ENCODE measurements at regions not wholly inside any gene's neighbourhood (a gene's known extent, or its start where the extent isn't known, plus 50 kb on each side); places are given as distances from the start of the nearest gene placed in this dataset.
A peak's percentile ranks its signal among the peaks of the same experiment; 100 is the strongest.

GRCh38 chr10:105514106-105514505, 873.0 kb downstream of the SORCS3 start:
- Histone ChIP-seq H3K36me3 (ENCODE audit: control insufficient read depth, insufficient read depth, low read length) (no peaks in the 10 kb centered on the region), H3K9me3 (ENCODE audit: control insufficient read depth, insufficient read depth, low read length) (no peaks in the 10 kb centered on the region), H3K4me3 (ENCODE audit: low read depth, low read length) (no peak overlapping the region), H3K27ac (ENCODE audit: low read depth, low read length) (no peak overlapping the region), H3K27me3 (ENCODE audit: control insufficient read depth, insufficient read depth, low read length) (no peaks in the 10 kb centered on the region), H3K4me1 (ENCODE audit: control insufficient read depth, insufficient read depth, low read length) (no peaks in the 10 kb centered on the region)
- 73% methylated on average over 4 of the region's 7 CpGs for WGBS (ENCODE audit: insufficient coverage)
- DNase-seq (ENCODE audit: low read depth in 4 of 6, low spot score in 6 of 6): peak in 4 of 6 donors; percentile 11 to 74 (median 38)

DNA sequence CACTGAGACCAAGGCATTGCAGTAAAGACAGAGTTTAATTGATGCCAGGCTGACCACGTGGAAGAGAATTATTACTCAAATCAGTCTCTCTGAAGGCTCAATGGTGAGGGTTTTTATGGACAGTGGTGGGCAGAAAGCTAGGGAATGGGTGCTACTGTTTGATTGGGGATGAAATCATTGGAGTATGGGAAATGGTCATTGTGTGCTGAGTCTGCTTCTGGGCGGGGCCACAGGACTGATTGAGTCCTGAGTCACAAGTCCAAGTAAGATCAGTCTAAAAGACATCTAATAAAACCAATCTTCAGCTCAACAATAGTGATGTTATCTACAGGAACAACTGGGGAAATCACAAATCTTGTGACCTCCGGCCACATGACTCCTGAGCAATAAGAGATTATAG, 868.4 kb downstream of the SORCS3 start:
- H3K9me3 ChIP-seq (ENCODE audit: control insufficient read depth, insufficient read depth, low read length): no peaks in the 10 kb centered on the region
- H3K4me3 ChIP-seq (ENCODE audit: low read depth, low read length): no peak overlapping the region
- no peaks in the 10 kb centered on the region for H3K36me3 ChIP-seq (ENCODE audit: control insufficient read depth, insufficient read depth, low read length)
- H3K27me3 ChIP-seq (ENCODE audit: control insufficient read depth, insufficient read depth, low read length): no peaks in the 10 kb centered on the region
- no peak overlapping the region for H3K27ac ChIP-seq (ENCODE audit: low read depth, low read length)
- WGBS (ENCODE audit: insufficient coverage): 17% methylated on average over 1 of the region's 3 CpGs
- DNase-seq (ENCODE audit: low read depth in 4 of 6, low spot score in 6 of 6): no peak
- no peaks in the 10 kb centered on the region for H3K4me1 ChIP-seq (ENCODE audit: control insufficient read depth, insufficient read depth, low read length)

DNA sequence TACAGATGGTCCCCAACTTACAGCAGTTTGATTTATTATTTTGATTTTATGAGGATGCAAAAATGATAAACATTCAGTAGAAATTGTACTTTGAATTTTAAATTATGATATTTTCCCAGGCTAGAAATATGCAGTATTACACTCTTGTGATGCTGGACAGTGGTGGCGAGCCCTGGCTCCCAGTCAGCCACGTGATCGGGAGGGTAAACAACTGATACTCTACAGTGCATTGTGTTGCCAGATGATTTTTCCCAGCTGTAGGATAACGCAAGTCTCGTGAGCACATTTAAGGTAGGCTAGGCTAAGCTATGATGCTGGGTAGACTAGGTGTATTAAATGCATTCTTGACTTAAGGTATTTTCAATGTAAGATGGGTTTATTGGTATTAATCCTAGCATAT, 865.2 kb downstream of the SORCS3 start:
- DNase-seq (ENCODE audit: low read depth in 4 of 6, low spot score in 6 of 6): no peak
- Histone ChIP-seq H3K27me3 (ENCODE audit: control insufficient read depth, insufficient read depth, low read length) (no peaks in the 10 kb centered on the region), H3K9me3 (ENCODE audit: control insufficient read depth, insufficient read depth, low read length) (no peaks in the 10 kb centered on the region), H3K4me1 (ENCODE audit: control insufficient read depth, insufficient read depth, low read length) (no peaks in the 10 kb centered on the region), H3K36me3 (ENCODE audit: control insufficient read depth, insufficient read depth, low read length) (no peaks in the 10 kb centered on the region), H3K4me3 (ENCODE audit: low read depth, low read length) (no peak overlapping the region), H3K27ac (ENCODE audit: low read depth, low read length) (no peak overlapping the region)
- WGBS (ENCODE audit: insufficient coverage): 93% methylated on average over 4 of the region's 5 CpGs

- Histone ChIP-seq H3K4me1 (ENCODE audit: control insufficient read depth, insufficient read depth, low read length) (no peaks in the 10 kb centered on the region), H3K27ac (ENCODE audit: low read depth, low read length) (no peak overlapping the region), H3K9me3 (ENCODE audit: control insufficient read depth, insufficient read depth, low read length) (no peaks in the 10 kb centered on the region), H3K4me3 (ENCODE audit: low read depth, low read length) (no peak overlapping the region), H3K27me3 (ENCODE audit: control insufficient read depth, insufficient read depth, low read length) (no peaks in the 10 kb centered on the region), H3K36me3 (ENCODE audit: control insufficient read depth, insufficient read depth, low read length) (no peaks in the 10 kb centered on the region)
- no peak for DNase-seq (ENCODE audit: low read depth in 4 of 6, low spot score in 6 of 6)
Measured at GRCh38 chr10:105503714-105504113, 862.6 kb downstream of the SORCS3 start.

GRCh38 chr10:105502058-105502457, 861.0 kb downstream of the SORCS3 start:
- no peaks in the 10 kb centered on the region for H3K27me3 ChIP-seq (ENCODE audit: control insufficient read depth, insufficient read depth, low read length)
- DNase-seq (ENCODE audit: low read depth in 4 of 6, low spot score in 6 of 6): no peak
- WGBS (ENCODE audit: insufficient coverage): 60% methylated on average over 1 of the region's 3 CpGs
- no peak overlapping the region for H3K27ac ChIP-seq (ENCODE audit: low read depth, low read length)
- H3K36me3 ChIP-seq (ENCODE audit: control insufficient read depth, insufficient read depth, low read length): no peaks in the 10 kb centered on the region
- H3K9me3 ChIP-seq (ENCODE audit: control insufficient read depth, insufficient read depth, low read length): no peaks in the 10 kb centered on the region
- no peak overlapping the region for H3K4me3 ChIP-seq (ENCODE audit: low read depth, low read length)
- no peaks in the 10 kb centered on the region for H3K4me1 ChIP-seq (ENCODE audit: control insufficient read depth, insufficient read depth, low read length)

DNA sequence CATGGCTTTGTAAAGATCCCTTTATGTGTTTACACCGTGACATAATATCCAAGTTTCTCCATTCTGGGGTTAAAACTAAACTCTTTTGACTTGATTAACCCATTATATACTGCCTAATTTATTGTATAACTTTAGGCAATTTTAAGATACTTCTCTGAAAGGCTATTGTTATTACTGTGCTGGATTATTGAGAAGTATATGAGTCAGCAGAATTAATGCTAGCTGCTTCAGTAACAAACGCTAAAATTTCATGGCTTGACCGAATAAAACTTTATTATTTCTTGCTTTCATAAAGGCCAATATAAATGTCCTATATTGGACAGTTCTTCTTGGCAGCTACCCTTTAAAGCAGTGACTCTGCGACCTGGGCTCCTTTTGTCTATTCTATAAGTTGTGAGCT, 853.9 kb downstream of the SORCS3 start:
- no peak overlapping the region for H3K4me3 ChIP-seq (ENCODE audit: low read depth, low read length)
- H3K27me3 ChIP-seq (ENCODE audit: control insufficient read depth, insufficient read depth, low read length): no peaks in the 10 kb centered on the region
- DNase-seq (ENCODE audit: low read depth in 4 of 6, low spot score in 6 of 6): no peak
- no peaks in the 10 kb centered on the region for H3K4me1 ChIP-seq (ENCODE audit: control insufficient read depth, insufficient read depth, low read length)
- no peaks in the 10 kb centered on the region for H3K9me3 ChIP-seq (ENCODE audit: control insufficient read depth, insufficient read depth, low read length)
- no peak overlapping the region for H3K27ac ChIP-seq (ENCODE audit: low read depth, low read length)
- H3K36me3 ChIP-seq (ENCODE audit: control insufficient read depth, insufficient read depth, low read length): no peaks in the 10 kb centered on the region
- no CpG with 5 or more reads among the region's 4 CpGs for WGBS (ENCODE audit: insufficient coverage)

DNA sequence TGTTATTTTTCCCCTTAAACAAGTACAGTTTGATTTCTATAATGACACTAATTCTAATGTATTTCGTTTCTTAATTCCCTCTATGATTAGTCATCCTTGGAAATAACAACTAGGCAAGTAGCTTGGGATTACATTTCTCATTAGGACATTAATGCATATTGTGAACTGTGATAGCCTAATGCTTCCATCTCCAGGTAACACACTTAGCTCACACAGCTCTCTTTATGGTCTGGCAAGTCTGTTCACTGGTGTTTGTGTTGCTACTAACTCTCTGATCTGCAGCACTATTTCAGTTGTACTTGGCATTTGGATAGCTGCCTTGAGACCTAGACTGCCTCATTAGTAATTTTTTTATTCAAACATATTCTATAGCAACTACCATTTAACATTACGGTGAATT, 853.2 kb downstream of the SORCS3 start:
- DNase-seq (ENCODE audit: low read depth in 4 of 6, low spot score in 6 of 6): peak in 1 of 6 donors; percentile 79
- no peak overlapping the region for H3K4me3 ChIP-seq (ENCODE audit: low read depth, low read length)
- no peaks in the 10 kb centered on the region for H3K36me3 ChIP-seq (ENCODE audit: control insufficient read depth, insufficient read depth, low read length)
- no peak overlapping the region for H3K27ac ChIP-seq (ENCODE audit: low read depth, low read length)
- no CpG with 5 or more reads among the region's 2 CpGs for WGBS (ENCODE audit: insufficient coverage)
- no peaks in the 10 kb centered on the region for H3K27me3 ChIP-seq (ENCODE audit: control insufficient read depth, insufficient read depth, low read length)
- H3K4me1 ChIP-seq (ENCODE audit: control insufficient read depth, insufficient read depth, low read length): no peaks in the 10 kb centered on the region
- H3K9me3 ChIP-seq (ENCODE audit: control insufficient read depth, insufficient read depth, low read length): no peaks in the 10 kb centered on the region

DNA sequence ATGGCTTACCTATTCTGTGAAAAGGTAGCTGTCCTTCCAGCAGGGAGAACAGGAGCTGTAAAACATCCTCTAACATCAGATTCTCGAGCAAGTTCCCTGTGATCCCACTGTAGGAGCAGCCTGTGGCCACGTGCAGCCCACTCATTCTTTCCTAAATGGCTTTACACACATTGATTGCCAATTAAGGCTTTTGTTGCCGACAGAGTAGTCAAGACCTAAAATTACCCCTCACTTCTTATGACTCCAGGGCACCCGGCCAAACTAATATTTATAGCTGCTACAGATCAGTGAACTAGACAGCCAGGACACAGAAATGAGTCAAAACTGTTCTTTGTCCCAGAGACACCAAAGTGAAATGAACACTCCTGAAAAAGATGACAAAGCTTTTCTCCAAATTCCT, 832.1 kb downstream of the SORCS3 start:
- WGBS (ENCODE audit: insufficient coverage): 10% methylated on average over 4 of the region's 4 CpGs
- Histone ChIP-seq H3K36me3 (ENCODE audit: control insufficient read depth, insufficient read depth, low read length) (no peaks in the 10 kb centered on the region), H3K27me3 (ENCODE audit: control insufficient read depth, insufficient read depth, low read length) (no peaks in the 10 kb centered on the region), H3K4me1 (ENCODE audit: control insufficient read depth, insufficient read depth, low read length) (no peaks in the 10 kb centered on the region), H3K4me3 (ENCODE audit: low read depth, low read length) (no peak overlapping the region), H3K27ac (ENCODE audit: low read depth, low read length) (no peak overlapping the region), H3K9me3 (ENCODE audit: control insufficient read depth, insufficient read depth, low read length) (no peaks in the 10 kb centered on the region)
- peak in 2 of 6 donors; percentile 9 to 48 for DNase-seq (ENCODE audit: low read depth in 4 of 6, low spot score in 6 of 6)

DNA sequence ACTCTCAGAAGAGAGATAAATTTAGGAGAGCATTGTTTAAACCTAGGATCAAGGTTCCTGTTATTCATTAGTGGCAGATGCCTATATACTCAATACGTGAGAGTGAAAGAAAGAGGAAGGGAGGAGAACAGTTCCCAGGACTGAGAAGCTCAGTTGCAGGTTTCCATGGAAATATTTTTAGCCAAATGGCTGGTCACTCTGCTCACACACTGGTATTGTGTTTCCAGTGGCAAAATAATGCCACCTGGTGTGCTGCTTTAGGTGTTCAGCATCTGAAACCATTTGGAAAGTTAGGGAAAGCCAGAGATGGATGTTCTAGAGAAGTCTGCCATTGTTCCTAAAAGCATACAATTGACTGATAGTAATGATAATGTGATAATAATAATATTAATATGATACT, 827.7 kb downstream of the SORCS3 start:
- DNase-seq (ENCODE audit: low read depth in 4 of 6, low spot score in 6 of 6): peak in 2 of 6 donors; percentile 1 to 31
- H3K9me3 ChIP-seq (ENCODE audit: control insufficient read depth, insufficient read depth, low read length): no peaks in the 10 kb centered on the region
- H3K4me3 ChIP-seq (ENCODE audit: low read depth, low read length): no peak overlapping the region
- H3K36me3 ChIP-seq (ENCODE audit: control insufficient read depth, insufficient read depth, low read length): no peaks in the 10 kb centered on the region
- no peaks in the 10 kb centered on the region for H3K27me3 ChIP-seq (ENCODE audit: control insufficient read depth, insufficient read depth, low read length)
- H3K4me1 ChIP-seq (ENCODE audit: control insufficient read depth, insufficient read depth, low read length): no peaks in the 10 kb centered on the region
- WGBS (ENCODE audit: insufficient coverage): 0% methylated on average over 1 of the region's 1 CpG
- H3K27ac ChIP-seq (ENCODE audit: low read depth, low read length): no peak overlapping the region

GRCh38 chr10:105466521-105466920, 825.4 kb downstream of the SORCS3 start:
- H3K36me3 ChIP-seq (ENCODE audit: control insufficient read depth, insufficient read depth, low read length): no peaks in the 10 kb centered on the region
- no peaks in the 10 kb centered on the region for H3K4me1 ChIP-seq (ENCODE audit: control insufficient read depth, insufficient read depth, low read length)
- H3K9me3 ChIP-seq (ENCODE audit: control insufficient read depth, insufficient read depth, low read length): no peaks in the 10 kb centered on the region
- no peak overlapping the region for H3K4me3 ChIP-seq (ENCODE audit: low read depth, low read length)
- WGBS (ENCODE audit: insufficient coverage): no CpG with 5 or more reads among the region's 1 CpG
- DNase-seq (ENCODE audit: low read depth in 4 of 6, low spot score in 6 of 6): no peak
- H3K27me3 ChIP-seq (ENCODE audit: control insufficient read depth, insufficient read depth, low read length): no peaks in the 10 kb centered on the region
- no peak overlapping the region for H3K27ac ChIP-seq (ENCODE audit: low read depth, low read length)
